ENCODE measurements at regions not wholly inside any gene's neighbourhood (a gene's known extent, or its start where the extent isn't known, plus 50 kb on each side); places are given as distances from the start of the nearest gene placed in this dataset.

DNA sequence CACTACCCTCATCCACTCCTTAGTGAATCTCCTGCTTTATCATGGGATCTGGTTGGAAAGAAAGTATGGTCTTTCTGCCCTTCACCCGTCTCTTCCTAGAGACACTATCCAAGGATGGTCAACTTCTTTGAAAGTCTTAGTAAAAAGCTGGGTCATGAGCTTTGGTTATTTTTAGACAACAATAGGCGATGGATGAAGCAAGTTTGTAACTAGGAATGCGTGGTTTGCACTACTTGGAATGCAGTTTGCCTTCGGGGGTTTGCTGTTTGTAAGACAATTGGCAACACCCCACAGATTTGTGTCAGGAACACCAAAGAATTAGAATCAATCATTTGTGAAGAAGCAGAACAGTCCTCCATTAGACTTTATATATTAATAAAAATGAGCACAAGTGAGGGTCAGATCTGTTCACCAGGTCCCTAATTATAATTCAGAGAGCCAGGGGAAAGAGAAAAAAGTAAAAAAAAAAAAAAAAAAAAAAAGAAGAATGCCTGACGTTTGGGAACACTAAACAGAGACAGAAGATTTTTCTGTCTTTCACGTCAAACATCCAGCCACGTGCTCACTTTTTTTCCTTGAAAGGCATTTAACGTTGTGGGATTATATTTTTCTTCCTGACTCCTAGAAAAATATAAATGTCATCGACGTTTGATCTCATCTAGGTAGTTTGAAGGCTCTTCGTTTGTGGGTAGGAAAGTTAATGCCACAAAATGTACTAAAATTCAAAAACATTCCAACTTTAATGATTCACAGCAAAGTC, 60.7 kb upstream of the BTG3 start:
- Histone ChIP-seq H3K4me3 (ENCODE audit: extremely low read depth in 1 of 4, insufficient read depth in 2 of 4, low read depth in 3 of 4, low read length in 4 of 4) (no peak overlapping the region), H3K4ac (replicated peaks; ENCODE audit: insufficient read length, low read depth, low read length) (no peak overlapping the region), H3K27me3 (replicated peaks in 1 of 4; ENCODE audit: control insufficient read depth in 3 of 4, extremely low read depth in 1 of 4, insufficient read depth in 3 of 4, low read length in 3 of 4) (peaks cover 0 to 10% (median 5%) of the 10 kb centered on the region in 4 experiments; a peak in 5 of 7 replicates), H3K4me2 (ENCODE audit: insufficient read depth in 1 of 2, low read depth in 2 of 2, low read length in 2 of 2) (no peak overlapping the region; a peak in 1 of 4 replicates), H4K5ac (ENCODE audit: insufficient read length, low read depth, low read length) (no peak overlapping the region), H2BK120ac (replicated peaks; ENCODE audit: low read depth, low read length) (no peak overlapping the region), H4K8ac (ENCODE audit: extremely low read depth, insufficient read depth, low read length) (no peak overlapping the region), H3K18ac (ENCODE audit: extremely low read depth, low read length) (no peak overlapping the region), H3K56ac (replicated peaks; ENCODE audit: insufficient read length, low read depth, low read length) (no peak overlapping the region), H3K79me2 (ENCODE audit: control insufficient read depth in 1 of 2, insufficient read depth in 2 of 2, low read length in 2 of 2) (no peaks in the 10 kb centered on the region), H3K9ac (replicated peaks in 1 of 4; ENCODE audit: extremely low read depth in 1 of 4, low read depth in 3 of 4, low read length in 3 of 4) (no peak overlapping the region), H3K79me1 (ENCODE audit: low read depth, low read length) (no peaks in the 10 kb centered on the region), H2AK5ac (ENCODE audit: low read depth, low read length) (no peak overlapping the region), H3K23me2 (ENCODE audit: low read depth, low read length) (no peaks in the 10 kb centered on the region), H3K36me3 (ENCODE audit: control insufficient read depth in 2 of 4, insufficient read depth in 4 of 4, low read length in 3 of 4) (no peaks in the 10 kb centered on the region), H3K9me3 (ENCODE audit: insufficient read depth in 2 of 2, low read depth in 1 of 2, low read length in 1 of 2) (no peaks in the 10 kb centered on the region; a peak in 1 of 4 replicates), H2AFZ (ENCODE audit: low read length) (peak overlapping the region; percentile 71; the same call in 1 of the 2 replicates), H4K91ac (replicated peaks; ENCODE audit: insufficient read length, low read length) (no peak overlapping the region), H2BK15ac (ENCODE audit: low read length) (no peak overlapping the region), H3K27ac (ENCODE audit: low read depth, low read length) (no peak overlapping the region), H3K23ac (ENCODE audit: insufficient read length) (no peak overlapping the region), H3K4me1 (replicated peaks in 1 of 4; ENCODE audit: control insufficient read depth in 3 of 4, insufficient read depth in 4 of 4, low read length in 3 of 4) (peaks cover 0 to 4% (median 2%) of the 10 kb centered on the region in 4 experiments; a peak in 2 of 7 replicates), H2BK12ac (ENCODE audit: low read depth, low read length) (no peak overlapping the region), H3K14ac (ENCODE audit: insufficient read length) (no peak overlapping the region), H2BK20ac (ENCODE audit: low read length) (no peak overlapping the region), H4K20me1 (replicated peaks in 1 of 2; ENCODE audit: control insufficient read depth in 1 of 2, insufficient read depth in 2 of 2, low read length in 2 of 2) (no peaks in the 10 kb centered on the region), H2BK5ac (ENCODE audit: low read depth, low read length) (no peak overlapping the region)
- CTCF ChIA-PET (ENCODE audit: partially characterized antibody) = interaction anchor here (0.7 to 2.4 kb wide), 3 partner anchors 252 to 258 kb away, joined by 3 to 5 read pairs (median 4); no protein-coding TSS in a partner anchor
- no peak for DNase-seq (ENCODE audit: low read depth in 1 of 2, low spot score in 2 of 2)
- POLR2A ChIA-PET (ENCODE audit: partially characterized antibody) = interaction anchor here (1.5 kb wide), 1 partner anchor 145 kb away, joined by 3 read pairs; no protein-coding TSS in a partner anchor
- no peak for FAIRE-seq
- TF ChIP-seq TEAD4 (IDR thresholded peaks at IDR 0.05; ENCODE audit: low read depth, low read length) = peak; percentile 68; the same call in 1 of the 2 replicates
- no peak for TF ChIP-seq RFX5 (IDR thresholded peaks at IDR 0.05; ENCODE audit: borderline replicate concordance, low read depth, low read length)
- 73% methylated on average over 11 of the region's 11 CpGs; no CpG with 5 or more reads in 1 of the 2 experiments for WGBS, 2 experiments (ENCODE audit: extremely low coverage in 1 of 2, insufficient coverage in 1 of 2, insufficient read length in 1 of 2, insufficient replicate concordance in 2 of 2, low coverage in 1 of 2, low lambda C conversion rate in 2 of 2, missing lambda C conversion rate in 1 of 2)

Data from H1 (cell line).